ENCODE measurements at regions not wholly inside any gene's neighbourhood (a gene's known extent, or its start where the extent isn't known, plus 50 kb on each side); places are given as distances from the start of the nearest gene placed in this dataset.

DNA sequence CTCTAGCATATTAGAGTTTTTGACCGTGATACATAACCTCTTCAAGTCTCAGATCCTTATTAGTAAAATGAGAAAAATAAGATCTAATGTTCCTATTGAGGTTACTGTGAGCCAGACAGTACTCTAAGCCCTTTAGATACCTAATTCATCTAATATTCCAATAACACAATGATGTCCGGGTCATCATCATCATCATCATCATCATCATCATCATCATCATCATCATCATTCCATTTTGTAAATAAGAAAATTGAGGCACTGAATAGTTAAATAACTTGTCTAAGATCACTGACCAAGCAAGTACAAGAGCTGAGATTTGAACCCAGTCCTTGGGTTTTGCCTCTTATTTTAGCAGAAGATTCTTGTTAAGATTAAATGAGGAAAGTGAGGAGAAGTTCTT is 643.0 kb downstream of the HDGFL1 start:
- no peak for DNase-seq (ENCODE audit: low read depth)
- TF ChIP-seq, protein P1, sequence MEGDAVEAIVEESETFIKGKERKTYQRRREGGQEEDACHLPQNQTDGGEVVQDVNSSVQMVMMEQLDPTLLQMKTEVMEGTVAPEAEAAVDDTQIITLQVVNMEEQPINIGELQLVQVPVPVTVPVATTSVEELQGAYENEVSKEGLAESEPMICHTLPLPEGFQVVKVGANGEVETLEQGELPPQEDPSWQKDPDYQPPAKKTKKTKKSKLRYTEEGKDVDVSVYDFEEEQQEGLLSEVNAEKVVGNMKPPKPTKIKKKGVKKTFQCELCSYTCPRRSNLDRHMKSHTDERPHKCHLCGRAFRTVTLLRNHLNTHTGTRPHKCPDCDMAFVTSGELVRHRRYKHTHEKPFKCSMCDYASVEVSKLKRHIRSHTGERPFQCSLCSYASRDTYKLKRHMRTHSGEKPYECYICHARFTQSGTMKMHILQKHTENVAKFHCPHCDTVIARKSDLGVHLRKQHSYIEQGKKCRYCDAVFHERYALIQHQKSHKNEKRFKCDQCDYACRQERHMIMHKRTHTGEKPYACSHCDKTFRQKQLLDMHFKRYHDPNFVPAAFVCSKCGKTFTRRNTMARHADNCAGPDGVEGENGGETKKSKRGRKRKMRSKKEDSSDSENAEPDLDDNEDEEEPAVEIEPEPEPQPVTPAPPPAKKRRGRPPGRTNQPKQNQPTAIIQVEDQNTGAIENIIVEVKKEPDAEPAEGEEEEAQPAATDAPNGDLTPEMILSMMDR (IDR thresholded peaks at IDR 0.05; ENCODE audit: low read length, missing control alignments) = no peak
- no peak overlapping the region for H3K4me3 ChIP-seq (replicated peaks; ENCODE audit: low read depth, low read length)

DNA sequence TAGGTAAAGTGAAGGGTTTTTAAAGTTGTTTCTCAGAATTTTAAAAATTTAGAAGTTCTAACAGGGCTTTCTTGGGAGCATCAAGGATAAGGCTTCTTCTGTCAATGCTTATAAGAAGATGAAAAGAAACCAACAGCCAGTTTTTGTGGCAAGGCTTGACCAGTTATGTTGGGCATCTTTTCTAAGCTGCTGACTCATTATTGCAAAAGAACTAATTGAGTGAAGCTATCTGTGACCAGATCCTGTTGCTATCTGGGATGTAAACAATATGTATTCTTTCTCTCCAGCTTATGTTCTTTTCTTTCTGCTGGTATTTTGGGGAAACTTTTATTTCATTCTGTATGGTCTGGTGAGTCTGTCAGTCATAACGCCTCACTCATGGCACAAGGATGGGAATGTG is 643.8 kb downstream of the HDGFL1 start:
- DNase-seq (ENCODE audit: low read depth) = peak; percentile 8
- TF ChIP-seq, protein P1 (IDR thresholded peaks at IDR 0.05; ENCODE audit: low read length, missing control alignments) = no peak

DNA sequence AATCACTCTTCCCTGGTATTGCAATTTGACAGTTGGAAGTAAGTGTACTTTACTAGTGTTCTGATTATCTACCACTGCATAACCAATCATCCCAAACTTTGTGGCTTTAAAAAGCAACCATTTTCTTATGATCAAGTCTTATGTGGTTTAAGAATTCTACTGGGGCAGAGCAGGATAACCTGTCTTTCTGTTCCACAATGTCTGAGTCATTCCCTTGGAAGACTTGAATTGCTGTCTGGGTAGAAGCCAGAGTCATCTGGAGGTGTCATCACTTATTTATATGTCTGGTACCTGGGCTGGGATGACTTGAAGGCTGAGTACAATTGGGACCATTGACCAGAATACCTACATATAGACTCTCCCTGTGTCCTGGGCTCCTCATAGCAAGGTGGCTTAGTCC is 644.3 kb downstream of the HDGFL1 start:
- TF ChIP-seq, protein P1 (IDR thresholded peaks at IDR 0.05; ENCODE audit: low read length, missing control alignments) = no peak
- DNase-seq (ENCODE audit: low read depth) = no peak
- no peak overlapping the region for H3K4me3 ChIP-seq (replicated peaks; ENCODE audit: low read depth, low read length)

More for the DNA sequence above, 643.8 kb downstream of the HDGFL1 start:
- H3K4me3 ChIP-seq (replicated peaks; ENCODE audit: low read depth, low read length) = no peak overlapping the region

DNA sequence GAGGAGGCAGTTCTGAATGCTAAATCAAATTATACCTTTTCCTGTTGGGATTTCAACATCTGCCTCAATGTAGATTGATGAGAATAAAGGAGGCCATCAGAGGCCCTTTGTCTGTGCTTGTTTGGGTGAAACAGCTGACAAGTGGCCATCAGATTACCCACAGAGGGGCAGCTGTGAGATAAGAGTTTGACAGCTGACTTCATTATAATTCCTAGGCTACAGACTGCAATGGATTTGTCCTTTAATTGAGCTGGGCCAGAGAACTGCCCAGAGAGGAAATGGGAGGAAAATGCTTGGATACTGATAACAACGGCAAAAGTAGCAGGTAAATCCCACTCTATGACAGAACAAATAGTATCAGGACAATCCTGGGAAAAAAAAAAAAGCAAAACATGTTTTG is 649.4 kb downstream of the HDGFL1 start:
- TF ChIP-seq, protein P1 (IDR thresholded peaks at IDR 0.05; ENCODE audit: low read length, missing control alignments) = no peak
- DNase-seq (ENCODE audit: low read depth) = no peak
- H3K4me3 ChIP-seq (replicated peaks; ENCODE audit: low read depth, low read length) = no peak overlapping the region

DNA sequence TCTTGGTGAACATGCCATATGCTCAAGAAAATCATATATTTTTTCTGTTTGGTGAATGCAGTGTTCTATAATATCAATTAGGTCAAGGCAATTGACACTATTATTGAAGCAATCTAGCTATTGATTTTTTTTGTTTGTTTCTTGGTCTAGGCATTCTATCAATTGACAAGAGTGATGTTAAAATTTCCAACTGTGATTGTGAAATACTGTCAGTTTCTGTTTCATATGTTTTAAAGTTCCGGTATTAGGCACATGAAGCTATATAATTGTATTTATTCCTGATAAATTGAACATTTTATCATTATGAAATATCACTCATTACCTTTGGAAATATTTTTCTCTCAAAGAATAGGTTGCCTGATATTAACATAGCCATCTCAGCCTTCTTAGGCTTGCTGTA is 653.4 kb downstream of the HDGFL1 start:
- DNase-seq (ENCODE audit: low read depth) = no peak
- no peak overlapping the region for H3K4me3 ChIP-seq (replicated peaks; ENCODE audit: low read depth, low read length)
- TF ChIP-seq, protein P1 (IDR thresholded peaks at IDR 0.05; ENCODE audit: low read length, missing control alignments) = no peak

DNA sequence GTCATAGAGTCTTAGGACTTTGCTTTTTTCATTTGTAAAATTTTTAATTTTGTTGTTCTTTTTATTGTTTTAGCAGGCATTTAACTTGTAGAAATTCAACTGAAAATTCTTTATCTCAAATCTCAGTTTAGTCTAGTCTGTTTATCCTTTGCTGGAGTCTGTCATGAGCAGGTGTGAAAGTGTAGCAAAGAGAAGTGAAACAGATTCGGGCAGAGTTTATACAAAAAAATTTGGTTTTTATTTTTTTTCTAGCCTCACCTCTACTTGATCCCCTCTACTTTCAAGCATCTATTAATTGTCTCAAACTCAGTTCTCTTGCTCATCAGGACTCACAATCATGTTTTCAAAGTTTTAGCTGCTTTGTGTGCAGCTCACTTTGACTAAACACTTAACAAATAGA is 655.2 kb downstream of the HDGFL1 start:
- H3K4me3 ChIP-seq (replicated peaks; ENCODE audit: low read depth, low read length) = no peak overlapping the region
- TF ChIP-seq, protein P1 (IDR thresholded peaks at IDR 0.05; ENCODE audit: low read length, missing control alignments) = no peak
- no peak for DNase-seq (ENCODE audit: low read depth)

DNA sequence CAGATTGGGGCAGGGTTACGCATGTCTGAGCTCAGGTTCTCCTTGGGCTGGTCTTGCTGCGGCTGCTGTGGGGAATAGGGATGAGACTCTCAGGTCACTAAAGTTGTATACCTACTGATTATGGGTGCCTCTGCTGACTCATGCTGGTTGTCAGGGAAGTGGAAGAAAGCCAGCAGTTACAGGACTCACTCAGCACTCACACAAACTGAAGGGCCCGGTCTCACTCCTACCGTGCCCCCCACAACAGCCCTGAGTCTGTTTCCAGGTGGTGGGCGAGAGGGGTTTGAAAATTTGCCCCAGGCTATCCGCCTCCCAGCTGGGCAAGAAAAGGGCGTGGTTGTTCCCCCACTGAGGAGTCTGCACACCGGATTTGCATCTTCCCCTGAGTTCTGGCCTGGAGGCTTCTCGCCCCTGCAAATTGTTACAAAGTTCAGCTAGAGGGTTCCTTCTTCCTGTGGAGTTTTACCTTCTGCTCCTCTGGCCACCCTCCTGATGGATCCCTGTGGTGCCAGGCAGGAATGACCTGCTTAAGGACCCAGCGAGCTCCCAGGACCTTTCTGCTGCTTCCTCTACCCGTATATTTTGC is 659.2 kb downstream of the HDGFL1 start:
- DNase-seq (ENCODE audit: low read depth) = no peak
- no peak overlapping the region for H3K4me3 ChIP-seq (replicated peaks; ENCODE audit: low read depth, low read length)
- TF ChIP-seq, protein P1 (IDR thresholded peaks at IDR 0.05; ENCODE audit: low read length, missing control alignments) = no peak

Data from fibroblast of pulmonary artery (primary cell).